IPS-20b (cell line): ENCODE measurements at regions not wholly inside any gene's neighbourhood (a gene's known extent, or its start where the extent isn't known, plus 50 kb on each side); places are given as distances from the start of the nearest gene placed in this dataset.

Experiments used
- H3K27ac ChIP-seq: one replicate; pipeline ENCODE4 v1.5.1; 2013; ENCODE audit warnings: low read length
- H3K27me3 ChIP-seq: 2 replicates; pipeline ENCODE4 v1.6.1; 2013; ENCODE audit warnings: mild to moderate bottlenecking, low read length, inconsistent platforms; ENCODE audit not compliant: insufficient read depth
- H3K36me3 ChIP-seq: 2 replicates; pipeline ENCODE4 v1.6.1; 2013; ENCODE audit warnings: low read depth, mild to moderate bottlenecking, inconsistent platforms, low read length, moderate library complexity; ENCODE audit not compliant: insufficient read depth
- H3K4me1 ChIP-seq: 2 replicates; pipeline ENCODE4 v1.6.1; 2013; ENCODE audit warnings: mild to moderate bottlenecking, control low read depth, inconsistent platforms, low read length, moderate library complexity; ENCODE audit not compliant: insufficient read depth
- H3K4me3 ChIP-seq: 2 replicates; pipeline ENCODE4 v1.5.1; 2013; ENCODE audit warnings: mild to moderate bottlenecking, low read length, inconsistent platforms
- H3K9ac ChIP-seq: 2 replicates; pipeline ENCODE4 v1.6.1; 2013; ENCODE audit warnings: low read depth, mild to moderate bottlenecking, inconsistent platforms, low read length, moderate library complexity
- H3K9me3 ChIP-seq: 2 replicates; pipeline ENCODE4 v1.6.1; 2013; ENCODE audit warnings: mild to moderate bottlenecking, low read depth, low read length, inconsistent platforms; ENCODE audit not compliant: insufficient read depth

DNA sequence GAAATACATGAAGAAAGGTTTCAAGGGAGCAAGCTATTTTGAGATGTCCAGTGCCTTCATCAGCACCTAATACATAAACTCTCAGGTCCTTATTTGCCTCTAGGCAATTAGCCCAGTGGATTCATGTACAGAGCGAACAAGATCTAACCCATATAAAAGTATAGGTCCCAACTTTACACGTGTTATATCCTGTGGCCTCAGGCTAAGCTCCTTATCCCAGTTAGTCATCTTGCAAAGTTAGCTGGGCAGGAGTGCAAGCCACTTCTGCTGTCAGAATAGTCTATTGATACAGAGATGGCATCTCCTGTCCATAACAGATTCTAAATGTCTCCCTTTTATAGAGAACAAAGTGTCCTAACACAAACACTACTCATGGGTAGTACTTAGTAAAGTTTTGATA, 203.9 kb upstream of the PIK3C3 start:
- no peaks in the 10 kb centered on the region for H3K27me3 ChIP-seq
- peaks cover 6% of the 10 kb centered on the region; the same call in 1 of the 2 replicates for H3K4me1 ChIP-seq
- no peaks in the 10 kb centered on the region for H3K36me3 ChIP-seq
- H3K27ac ChIP-seq: no peak overlapping the region
- no peak overlapping the region for H3K9ac ChIP-seq
- no peak overlapping the region for H3K4me3 ChIP-seq
- H3K9me3 ChIP-seq: no peaks in the 10 kb centered on the region

DNA sequence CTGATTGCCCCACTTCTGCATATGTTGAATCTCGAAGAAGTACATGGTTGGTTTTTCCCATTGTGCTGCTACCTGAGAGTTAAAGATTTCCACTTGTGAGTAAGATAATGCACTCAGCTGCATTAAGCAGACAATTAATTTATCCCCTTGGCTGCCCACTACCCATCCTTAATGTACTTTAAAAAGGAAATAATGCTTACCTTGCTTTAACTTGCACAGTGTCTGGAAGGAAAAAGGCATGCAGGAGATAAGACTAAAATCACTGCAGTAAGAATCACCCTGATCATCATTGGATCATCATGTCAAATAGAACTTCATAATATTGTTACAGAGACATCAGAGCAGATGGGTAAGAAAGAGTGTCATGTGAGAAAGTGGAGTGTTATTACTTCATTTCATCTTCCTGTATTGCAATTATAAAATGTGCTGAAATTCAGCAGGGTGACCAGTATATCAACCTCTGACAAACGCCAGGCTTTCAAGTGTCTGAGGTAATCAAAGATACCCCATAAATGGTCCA, 207.3 kb upstream of the PIK3C3 start:
- Histone ChIP-seq H3K27me3 (no peaks in the 10 kb centered on the region), H3K4me3 (no peak overlapping the region), H3K4me1 (peaks cover 30% of the 10 kb centered on the region; the same call in 1 of the 2 replicates), H3K36me3 (no peaks in the 10 kb centered on the region), H3K9ac (no peak overlapping the region), H3K27ac (no peak overlapping the region), H3K9me3 (no peaks in the 10 kb centered on the region)

DNA sequence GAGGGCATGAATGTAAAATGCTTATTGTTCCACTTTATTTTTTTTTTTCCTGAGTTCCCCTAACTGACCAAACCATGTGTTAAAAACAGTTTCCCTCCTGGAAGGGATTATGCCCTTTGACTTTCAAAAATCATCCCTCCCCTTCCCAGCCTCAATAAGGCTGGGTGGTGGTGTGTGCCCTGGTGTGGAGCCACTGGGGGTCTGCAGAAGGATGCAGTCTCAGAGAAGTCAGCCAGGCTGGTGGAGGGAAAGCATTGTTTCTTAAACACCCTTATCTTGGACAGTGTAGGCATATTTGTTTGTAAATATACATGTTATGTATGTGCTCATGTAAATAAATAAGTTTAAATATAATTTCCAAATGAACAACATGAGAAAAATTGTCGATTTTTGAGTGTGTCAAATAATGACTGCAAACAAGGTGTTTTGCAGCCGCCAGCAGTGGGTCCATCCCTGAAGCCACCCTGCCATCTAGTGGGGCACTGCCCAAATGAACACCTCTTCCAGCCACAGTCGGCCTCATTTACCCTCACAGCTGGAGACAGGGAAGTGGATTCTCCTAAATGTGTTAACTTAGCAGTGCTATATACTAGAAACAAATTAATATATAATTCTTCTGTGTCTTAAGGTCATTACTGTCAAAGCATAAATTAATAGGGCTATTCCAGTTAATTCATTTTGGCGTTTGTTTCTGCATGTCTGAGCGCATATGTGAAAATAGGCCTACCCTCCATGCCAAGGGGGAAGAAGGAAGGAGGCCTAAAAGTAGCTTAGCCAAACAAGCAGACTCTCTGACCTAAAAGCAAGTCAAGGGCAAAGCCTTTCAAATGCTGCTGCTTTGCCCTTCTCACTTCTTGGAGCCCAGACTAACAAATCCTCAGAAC, 209.6 kb upstream of the PIK3C3 start:
- H3K9ac ChIP-seq: no peak overlapping the region
- H3K27me3 ChIP-seq: no peaks in the 10 kb centered on the region
- peak overlapping the region; percentile 58; the same call in 1 of the 2 replicates for H3K4me3 ChIP-seq
- no peaks in the 10 kb centered on the region for H3K36me3 ChIP-seq
- H3K27ac ChIP-seq: no peak overlapping the region
- H3K4me1 ChIP-seq: peaks cover 30% of the 10 kb centered on the region; the same call in 1 of the 2 replicates
- H3K9me3 ChIP-seq: no peaks in the 10 kb centered on the region

DNA sequence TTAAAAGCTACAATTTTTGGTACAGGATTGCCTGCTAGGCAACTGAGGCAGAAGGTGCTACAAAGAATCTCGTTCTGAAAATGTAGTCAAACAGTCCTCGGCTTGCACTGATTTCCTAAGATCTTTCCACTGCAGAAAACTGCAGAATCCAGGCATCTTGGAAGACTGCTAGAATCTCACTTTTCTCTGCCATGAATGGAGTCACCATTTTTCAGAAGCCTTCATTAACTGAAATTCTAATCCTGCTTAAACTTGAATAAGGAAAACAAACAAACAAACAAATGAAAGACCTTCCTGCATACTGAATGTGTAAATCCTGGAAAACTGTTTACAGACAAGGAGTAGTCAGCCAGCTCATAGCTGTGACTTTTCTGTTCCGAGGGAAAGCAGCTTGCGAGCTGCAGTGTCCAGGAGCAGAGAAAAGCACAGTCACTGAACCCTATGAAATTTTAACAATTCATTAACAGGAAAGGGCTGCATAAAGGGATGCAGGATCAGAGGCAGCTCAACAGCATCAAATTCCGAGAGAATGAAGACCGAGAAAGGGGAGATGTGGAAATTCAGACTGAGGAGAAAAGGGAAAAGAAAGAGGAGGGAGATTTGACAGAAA, 210.5 kb upstream of the PIK3C3 start:
- Histone ChIP-seq H3K4me3 (peak overlapping the region; percentile 58; the same call in 1 of the 2 replicates), H3K9ac (peak overlapping the region; percentile 64), H3K9me3 (no peaks in the 10 kb centered on the region), H3K27ac (no peak overlapping the region), H3K27me3 (no peaks in the 10 kb centered on the region), H3K4me1 (peaks cover 30% of the 10 kb centered on the region; the same call in 1 of the 2 replicates), H3K36me3 (no peaks in the 10 kb centered on the region)

DNA sequence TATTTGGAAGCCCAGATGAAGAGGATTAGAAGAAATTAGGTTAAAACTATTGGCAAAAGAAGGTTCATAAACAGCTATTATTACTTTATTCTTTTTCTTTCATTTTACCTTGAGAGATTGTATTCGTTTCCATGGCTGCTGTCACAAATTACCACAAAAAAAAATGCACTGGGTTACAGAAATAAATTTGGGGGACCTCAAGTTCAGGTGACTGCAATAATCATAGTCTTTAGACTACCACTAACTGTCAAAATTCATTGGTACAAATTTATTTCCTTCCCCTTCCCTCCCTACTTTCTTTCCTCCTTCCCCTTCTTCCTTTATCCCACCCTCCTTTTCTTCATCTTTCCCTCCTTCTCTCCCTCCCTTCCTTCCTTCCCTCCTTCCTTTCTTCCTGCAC, 217.8 kb upstream of the PIK3C3 start:
- no peak overlapping the region for H3K4me3 ChIP-seq
- H3K27ac ChIP-seq: no peak overlapping the region
- H3K9me3 ChIP-seq: no peaks in the 10 kb centered on the region
- H3K9ac ChIP-seq: no peak overlapping the region
- H3K4me1 ChIP-seq: no peaks in the 10 kb centered on the region
- H3K36me3 ChIP-seq: no peaks in the 10 kb centered on the region
- no peaks in the 10 kb centered on the region for H3K27me3 ChIP-seq

DNA sequence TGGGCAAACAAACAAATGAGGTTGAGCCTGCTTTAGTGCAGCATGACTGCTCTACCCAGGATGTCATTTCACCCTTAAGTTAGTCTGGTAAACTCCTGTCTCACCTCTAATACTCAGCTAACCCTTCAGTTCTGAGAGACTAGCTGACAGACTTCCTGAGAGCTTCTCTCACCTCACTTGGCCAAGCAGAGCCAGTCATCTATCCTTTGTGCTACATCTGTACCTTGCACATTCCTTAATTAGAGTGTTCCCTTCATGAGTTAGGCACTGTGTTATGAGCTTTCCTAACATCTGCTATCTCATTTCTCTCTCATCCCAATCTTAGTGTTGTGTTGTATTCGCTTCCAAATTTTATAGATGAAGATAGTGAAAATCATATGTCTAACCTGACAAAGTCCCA, 220.1 kb upstream of the PIK3C3 start:
- no peak overlapping the region for H3K9ac ChIP-seq
- no peaks in the 10 kb centered on the region for H3K36me3 ChIP-seq
- no peaks in the 10 kb centered on the region for H3K4me1 ChIP-seq
- no peaks in the 10 kb centered on the region for H3K9me3 ChIP-seq
- no peak overlapping the region for H3K27ac ChIP-seq
- H3K4me3 ChIP-seq: no peak overlapping the region
- H3K27me3 ChIP-seq: no peaks in the 10 kb centered on the region

DNA sequence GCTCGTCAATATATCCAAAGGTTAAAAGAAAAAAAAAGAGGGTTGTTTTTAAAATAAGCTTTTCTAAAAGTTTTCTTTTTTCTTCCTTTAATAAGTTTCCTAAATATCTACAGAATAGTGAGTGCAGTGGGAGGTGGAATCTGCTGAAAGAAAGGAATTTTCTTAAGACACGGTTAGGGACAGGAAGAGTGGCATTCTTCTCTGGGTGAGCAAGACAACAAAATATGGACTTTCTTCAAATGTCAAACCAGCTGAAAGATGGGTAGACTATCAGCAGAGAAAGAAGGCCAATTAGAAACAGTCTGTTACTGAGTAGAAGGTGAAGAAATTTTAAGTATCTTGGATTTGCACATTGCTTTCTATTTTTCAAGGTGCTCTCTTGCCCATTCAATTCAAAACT, 222.7 kb upstream of the PIK3C3 start:
- no peaks in the 10 kb centered on the region for H3K27me3 ChIP-seq
- H3K27ac ChIP-seq: no peak overlapping the region
- no peak overlapping the region for H3K9ac ChIP-seq
- H3K36me3 ChIP-seq: no peaks in the 10 kb centered on the region
- H3K9me3 ChIP-seq: no peaks in the 10 kb centered on the region
- no peak overlapping the region for H3K4me3 ChIP-seq
- H3K4me1 ChIP-seq: no peaks in the 10 kb centered on the region

DNA sequence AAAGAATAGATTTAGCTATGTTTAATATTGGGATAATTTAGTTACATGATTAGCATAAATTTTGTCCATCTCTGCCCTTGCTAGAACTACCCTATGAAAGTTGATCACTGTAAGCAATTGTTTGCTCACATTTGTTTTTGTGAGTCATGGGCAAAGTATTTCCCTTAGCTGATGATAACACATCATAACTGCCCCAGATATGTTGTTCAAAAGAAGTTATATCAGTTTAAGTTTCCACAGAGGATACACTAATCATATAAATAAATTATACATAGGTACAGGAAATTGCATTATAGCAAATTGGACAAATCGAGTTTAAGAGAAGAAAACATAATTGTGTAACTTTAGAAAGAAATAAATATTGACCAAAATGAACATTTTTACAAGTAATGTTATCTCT, 223.2 kb upstream of the PIK3C3 start:
- no peak overlapping the region for H3K27ac ChIP-seq
- H3K9ac ChIP-seq: no peak overlapping the region
- H3K9me3 ChIP-seq: no peaks in the 10 kb centered on the region
- no peaks in the 10 kb centered on the region for H3K36me3 ChIP-seq
- no peaks in the 10 kb centered on the region for H3K27me3 ChIP-seq
- no peak overlapping the region for H3K4me3 ChIP-seq
- no peaks in the 10 kb centered on the region for H3K4me1 ChIP-seq

DNA sequence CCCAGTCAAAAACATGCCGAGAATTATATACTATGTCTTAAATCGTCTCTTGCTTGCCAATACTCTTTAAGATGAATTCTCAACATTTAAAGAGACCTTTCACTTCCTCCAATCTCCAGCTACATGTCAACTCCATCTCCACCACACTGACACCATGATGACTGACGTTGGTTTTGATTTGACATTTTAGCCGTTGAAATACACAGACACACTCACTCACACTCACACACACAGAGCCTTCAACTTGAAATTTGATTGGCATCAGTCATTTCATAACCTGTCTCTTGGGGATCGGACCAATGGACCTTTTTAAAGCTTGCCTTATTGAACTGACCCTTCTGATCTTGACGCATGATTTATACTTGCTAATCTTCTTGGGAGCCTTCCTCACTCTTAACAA, 230.8 kb upstream of the PIK3C3 start:
- H3K27me3 ChIP-seq: no peaks in the 10 kb centered on the region

DNA sequence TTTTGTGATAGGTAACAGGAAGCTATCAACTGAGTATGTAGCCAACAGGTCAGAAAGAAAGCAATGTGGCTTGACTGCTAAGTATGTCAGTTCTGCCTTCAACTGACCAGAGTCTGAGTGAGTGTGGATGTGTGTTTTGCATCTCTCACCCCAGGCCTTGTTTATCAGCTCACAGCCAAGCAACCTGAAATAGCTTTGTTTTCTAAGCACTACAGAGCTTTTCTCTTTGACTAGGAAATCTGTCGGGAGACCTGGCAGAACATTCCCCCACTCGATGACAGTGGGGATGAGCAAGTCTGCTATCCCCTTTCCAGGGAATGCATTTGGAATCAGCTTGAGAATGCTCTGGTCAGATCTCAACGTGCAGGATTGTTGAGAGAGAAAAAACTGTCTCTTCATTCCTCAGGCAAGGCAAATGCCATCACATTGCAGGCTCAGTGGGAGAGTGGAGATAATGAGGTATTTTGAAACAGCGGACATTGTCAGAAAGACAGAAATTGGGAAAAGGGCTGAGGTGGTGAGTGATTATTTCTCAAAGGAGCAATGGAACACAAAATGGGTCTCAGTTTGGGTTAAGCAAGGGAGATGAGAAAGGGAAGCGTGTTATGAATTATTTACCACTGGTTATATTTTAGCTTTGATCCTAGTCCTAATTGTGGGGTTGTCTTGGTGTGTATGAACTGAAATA, 233.8 kb upstream of the PIK3C3 start:
- no peak overlapping the region for H3K4me3 ChIP-seq
- H3K36me3 ChIP-seq: no peaks in the 10 kb centered on the region
- H3K9ac ChIP-seq: no peak overlapping the region
- no peak overlapping the region for H3K27ac ChIP-seq
- no peaks in the 10 kb centered on the region for H3K4me1 ChIP-seq
- H3K27me3 ChIP-seq: no peaks in the 10 kb centered on the region
- H3K9me3 ChIP-seq: no peaks in the 10 kb centered on the region

More for the DNA sequence above, 230.8 kb upstream of the PIK3C3 start:
- Histone ChIP-seq H3K36me3 (no peaks in the 10 kb centered on the region), H3K4me1 (no peaks in the 10 kb centered on the region), H3K27ac (no peak overlapping the region), H3K4me3 (no peak overlapping the region), H3K9ac (no peak overlapping the region), H3K9me3 (no peaks in the 10 kb centered on the region)

DNA sequence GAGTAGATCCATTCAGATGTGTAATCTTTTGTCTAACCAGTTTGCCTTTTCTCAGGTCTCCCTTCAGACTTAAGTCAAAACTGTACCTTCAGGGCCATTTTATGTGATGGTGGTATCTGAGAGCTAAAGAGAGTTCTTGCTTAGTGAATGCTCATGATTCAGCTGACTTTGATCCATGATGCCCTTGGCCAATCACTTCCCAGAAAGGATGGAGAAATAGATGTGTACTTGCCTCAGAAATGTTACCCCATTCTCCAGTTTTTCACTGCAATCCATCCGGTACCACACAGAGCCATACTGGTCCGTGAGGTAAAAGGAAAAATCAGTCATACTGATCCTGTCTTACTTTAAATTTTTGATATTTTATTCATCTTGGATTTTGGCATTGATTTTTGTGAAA, 234.8 kb upstream of the PIK3C3 start:
- Histone ChIP-seq H3K27ac (no peak overlapping the region), H3K9ac (no peak overlapping the region), H3K4me3 (no peak overlapping the region), H3K4me1 (no peaks in the 10 kb centered on the region), H3K27me3 (no peaks in the 10 kb centered on the region), H3K36me3 (no peaks in the 10 kb centered on the region), H3K9me3 (no peaks in the 10 kb centered on the region)
